ENCODE measurements at regions not wholly inside any gene's neighbourhood (a gene's known extent, or its start where the extent isn't known, plus 50 kb on each side); places are given as distances from the start of the nearest gene placed in this dataset.
"Not testable (repeated sequence)": the region's sequence is repeated elsewhere in the genome, so short reads cannot be mapped to it uniquely, and the experiment has no call there.

GRCh38 chr7:17440025-17440784 is 141.8 kb downstream of the AHR start:
- not testable (repeated sequence) for H3K4me1 Mint-ChIP-seq; H3K4me1 ChIP-seq (ENCODE audit: control insufficient read depth, insufficient read depth, low read length, poor library complexity, severe bottlenecking); H3K27me3 Mint-ChIP-seq; H3K27ac ChIP-seq (ENCODE audit: insufficient read depth, low read length, poor library complexity, severe bottlenecking); H3K36me3 Mint-ChIP-seq; H3K36me3 ChIP-seq (ENCODE audit: control insufficient read depth, insufficient read depth, low read length); H3K9me3 ChIP-seq (ENCODE audit: control insufficient read depth in 2 of 2, low read length in 2 of 2); ATAC-seq (ENCODE audit: low read depth in 2 of 2); H3K4me3 Mint-ChIP-seq; H3K27me3 ChIP-seq (ENCODE audit: control insufficient read depth, insufficient read depth, low read length); H3K27ac Mint-ChIP-seq; DNase-seq; H3K4me3 ChIP-seq (ENCODE audit: low read depth, low read length)
- peaks cover 1 to 14% (median 6%) of the 10 kb centered on the region in 7 donors for H3K9me3 Mint-ChIP-seq

- ATAC-seq (ENCODE audit: low read depth in 2 of 2): no peak
- Mint-ChIP-seq H3K4me3 (no peak overlapping the region), H3K9me3 (peaks cover 1 to 17% (median 8%) of the 10 kb centered on the region in 7 donors), H3K27ac (no peak overlapping the region), H3K27me3 (no peaks in the 10 kb centered on the region), H3K36me3 (no peaks in the 10 kb centered on the region), H3K4me1 (peaks cover 0 to 4% (median 0%) of the 10 kb centered on the region in 4 donors)
- Histone ChIP-seq H3K36me3 (ENCODE audit: control insufficient read depth, insufficient read depth, low read length) (no peaks in the 10 kb centered on the region), H3K9me3 (ENCODE audit: control insufficient read depth in 2 of 2, low read length in 2 of 2) (no peaks in the 10 kb centered on the region), H3K4me1 (ENCODE audit: control insufficient read depth, insufficient read depth, low read length, poor library complexity, severe bottlenecking) (no peaks in the 10 kb centered on the region), H3K27ac (ENCODE audit: insufficient read depth, low read length, poor library complexity, severe bottlenecking) (no peak overlapping the region), H3K4me3 (ENCODE audit: low read depth, low read length) (no peak overlapping the region), H3K27me3 (ENCODE audit: control insufficient read depth, insufficient read depth, low read length) (peaks cover 3% of the 10 kb centered on the region)
- DNase-seq: peak in 1 of 3 donors; percentile 13
These were observed 142.4 kb downstream of the AHR start for GRCh38 chr7:17440831-17441230.

DNA sequence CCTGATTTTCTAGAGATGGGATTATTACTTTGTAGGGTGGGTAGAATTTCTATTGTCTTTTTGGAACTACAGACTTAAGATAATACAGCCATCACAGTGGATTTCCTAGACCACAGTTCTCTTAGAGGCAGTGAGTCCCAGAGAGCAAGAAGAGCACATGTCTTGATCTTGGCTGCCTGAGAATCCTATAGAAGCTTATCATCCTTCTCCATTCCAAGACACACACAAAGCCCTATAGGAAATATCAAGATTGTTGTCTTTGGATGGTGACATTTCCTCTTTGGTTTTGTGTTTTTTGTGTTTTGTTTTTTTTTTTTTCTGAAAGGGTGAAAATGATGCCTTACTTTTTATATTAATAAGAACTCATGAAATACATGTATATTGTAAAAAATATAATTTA is 143.1 kb downstream of the AHR start:
- Histone ChIP-seq H3K27ac (ENCODE audit: insufficient read depth, low read length, poor library complexity, severe bottlenecking) (no peak overlapping the region), H3K27me3 (ENCODE audit: control insufficient read depth, insufficient read depth, low read length) (peaks cover 3% of the 10 kb centered on the region), H3K4me3 (ENCODE audit: low read depth, low read length) (no peak overlapping the region), H3K36me3 (ENCODE audit: control insufficient read depth, insufficient read depth, low read length) (no peaks in the 10 kb centered on the region), H3K9me3 (ENCODE audit: control insufficient read depth in 2 of 2, low read length in 2 of 2) (no peaks in the 10 kb centered on the region), H3K4me1 (ENCODE audit: control insufficient read depth, insufficient read depth, low read length, poor library complexity, severe bottlenecking) (no peaks in the 10 kb centered on the region)
- no peak overlapping the region for H3K4me3 Mint-ChIP-seq
- no peaks in the 10 kb centered on the region for H3K27me3 Mint-ChIP-seq
- ATAC-seq (ENCODE audit: low read depth in 2 of 2) (no peak), DNase-seq (no peak)
- no peak overlapping the region for H3K27ac Mint-ChIP-seq
- H3K36me3 Mint-ChIP-seq: no peaks in the 10 kb centered on the region
- peaks cover 1 to 17% (median 6%) of the 10 kb centered on the region in 7 donors for H3K9me3 Mint-ChIP-seq
- peaks cover 0 to 4% (median 0%) of the 10 kb centered on the region in 4 donors for H3K4me1 Mint-ChIP-seq

DNA sequence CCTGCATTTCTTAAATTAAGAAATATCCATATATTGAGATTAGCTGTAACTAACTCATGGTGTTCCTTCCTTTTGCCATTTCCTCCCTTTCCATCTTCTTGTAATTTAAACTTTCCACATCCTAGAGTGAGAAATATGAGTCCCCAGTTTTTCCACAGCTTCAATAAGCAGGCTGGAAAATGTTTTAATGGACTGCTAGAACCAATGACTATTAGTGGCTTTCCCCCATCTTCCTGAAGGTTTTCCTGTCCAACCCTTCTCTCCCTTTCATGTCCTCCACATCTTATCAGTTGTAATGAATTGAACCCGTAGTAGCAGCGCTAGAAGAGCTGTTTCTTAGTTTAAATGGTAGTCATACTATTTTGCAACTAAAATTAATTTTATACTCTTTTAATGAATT is 145.7 kb downstream of the AHR start:
- ATAC-seq (ENCODE audit: low read depth in 2 of 2): no peak
- no peak overlapping the region for H3K27ac Mint-ChIP-seq
- Histone ChIP-seq H3K27ac (ENCODE audit: insufficient read depth, low read length, poor library complexity, severe bottlenecking) (no peak overlapping the region), H3K4me1 (ENCODE audit: control insufficient read depth, insufficient read depth, low read length, poor library complexity, severe bottlenecking) (no peaks in the 10 kb centered on the region), H3K36me3 (ENCODE audit: control insufficient read depth, insufficient read depth, low read length) (no peaks in the 10 kb centered on the region), H3K27me3 (ENCODE audit: control insufficient read depth, insufficient read depth, low read length) (peaks cover 3% of the 10 kb centered on the region), H3K9me3 (ENCODE audit: control insufficient read depth in 2 of 2, low read length in 2 of 2) (peaks cover 11 to 14% of the 10 kb centered on the region in 2 experiments), H3K4me3 (ENCODE audit: low read depth, low read length) (no peak overlapping the region)
- H3K9me3 Mint-ChIP-seq: peaks cover 6 to 24% (median 13%) of the 10 kb centered on the region in 7 donors
- DNase-seq: no peak
- no peaks in the 10 kb centered on the region for H3K36me3 Mint-ChIP-seq
- H3K27me3 Mint-ChIP-seq: peaks cover 5% of the 10 kb centered on the region
- peaks cover 0 to 4% (median 0%) of the 10 kb centered on the region in 4 donors for H3K4me1 Mint-ChIP-seq
- H3K4me3 Mint-ChIP-seq: no peak overlapping the region

GRCh38 chr7:17444673-17445072 is 146.2 kb downstream of the AHR start:
- Histone ChIP-seq H3K4me3 (ENCODE audit: low read depth, low read length) (no peak overlapping the region), H3K4me1 (ENCODE audit: control insufficient read depth, insufficient read depth, low read length, poor library complexity, severe bottlenecking) (no peaks in the 10 kb centered on the region), H3K27me3 (ENCODE audit: control insufficient read depth, insufficient read depth, low read length) (peaks cover 4% of the 10 kb centered on the region), H3K27ac (ENCODE audit: insufficient read depth, low read length, poor library complexity, severe bottlenecking) (no peak overlapping the region), H3K36me3 (ENCODE audit: control insufficient read depth, insufficient read depth, low read length) (no peaks in the 10 kb centered on the region), H3K9me3 (ENCODE audit: control insufficient read depth in 2 of 2, low read length in 2 of 2) (peaks cover 11 to 14% of the 10 kb centered on the region in 2 experiments)
- Mint-ChIP-seq H3K9me3 (peaks cover 6 to 24% (median 13%) of the 10 kb centered on the region in 7 donors), H3K4me3 (no peak overlapping the region), H3K27ac (no peak overlapping the region), H3K4me1 (peaks cover 0 to 4% (median 0%) of the 10 kb centered on the region in 4 donors), H3K27me3 (peaks cover 5% of the 10 kb centered on the region), H3K36me3 (no peaks in the 10 kb centered on the region)
- ATAC-seq (ENCODE audit: low read depth in 2 of 2) (no peak), DNase-seq (no peak)

DNA sequence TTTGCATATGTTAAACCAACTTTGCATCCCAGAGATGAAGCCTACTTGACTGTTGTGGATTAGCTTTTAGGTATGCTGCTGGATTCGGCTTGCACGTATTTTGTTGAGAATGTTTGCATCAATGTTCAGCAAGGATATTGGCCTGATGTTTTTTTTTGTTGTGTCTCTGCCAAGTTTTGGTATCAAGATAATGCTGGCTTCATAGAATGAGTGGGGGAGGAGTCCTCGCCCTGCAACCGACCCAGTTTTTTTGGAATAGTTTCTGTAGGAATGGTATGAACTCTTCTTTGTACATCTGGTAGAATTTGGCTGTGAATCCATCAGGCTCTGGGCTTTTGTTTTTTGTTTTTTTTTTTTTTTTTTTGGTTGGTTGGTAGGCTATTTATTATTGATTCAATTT is 147.9 kb downstream of the AHR start:
- Mint-ChIP-seq H3K27ac (no peak overlapping the region), H3K4me3 (no peak overlapping the region), H3K4me1 (peaks cover 0 to 1% (median 0%) of the 10 kb centered on the region in 4 donors), H3K36me3 (no peaks in the 10 kb centered on the region), H3K27me3 (peaks cover 5% of the 10 kb centered on the region), H3K9me3 (peaks cover 7 to 17% (median 12%) of the 10 kb centered on the region in 7 donors)
- peaks cover 11 to 17% of the 10 kb centered on the region in 2 experiments for H3K9me3 ChIP-seq (ENCODE audit: control insufficient read depth in 2 of 2, low read length in 2 of 2)
- no peak overlapping the region for H3K4me3 ChIP-seq (ENCODE audit: low read depth, low read length)
- H3K27me3 ChIP-seq (ENCODE audit: control insufficient read depth, insufficient read depth, low read length): peaks cover 10% of the 10 kb centered on the region
- H3K27ac ChIP-seq (ENCODE audit: insufficient read depth, low read length, poor library complexity, severe bottlenecking): no peak overlapping the region
- no peak for ATAC-seq (ENCODE audit: low read depth in 2 of 2)
- no peak for DNase-seq
- H3K36me3 ChIP-seq (ENCODE audit: control insufficient read depth, insufficient read depth, low read length): no peaks in the 10 kb centered on the region
- no peaks in the 10 kb centered on the region for H3K4me1 ChIP-seq (ENCODE audit: control insufficient read depth, insufficient read depth, low read length, poor library complexity, severe bottlenecking)

GRCh38 chr7:17447728-17448478 is 149.5 kb downstream of the AHR start:
- DNase-seq: no peak
- Histone ChIP-seq H3K36me3 (ENCODE audit: control insufficient read depth, insufficient read depth, low read length) (no peaks in the 10 kb centered on the region), H3K4me1 (ENCODE audit: control insufficient read depth, insufficient read depth, low read length, poor library complexity, severe bottlenecking) (no peaks in the 10 kb centered on the region), H3K9me3 (ENCODE audit: control insufficient read depth in 2 of 2, low read length in 2 of 2) (peaks cover 11 to 17% of the 10 kb centered on the region in 2 experiments), H3K27ac (ENCODE audit: insufficient read depth, low read length, poor library complexity, severe bottlenecking) (no peak overlapping the region), H3K4me3 (ENCODE audit: low read depth, low read length) (no peak overlapping the region), H3K27me3 (ENCODE audit: control insufficient read depth, insufficient read depth, low read length) (peaks cover 10% of the 10 kb centered on the region)
- H3K36me3 Mint-ChIP-seq: no peaks in the 10 kb centered on the region
- peaks cover 9 to 17% (median 12%) of the 10 kb centered on the region in 7 donors for H3K9me3 Mint-ChIP-seq
- no peak for ATAC-seq (ENCODE audit: low read depth in 2 of 2)
- peaks cover 5% of the 10 kb centered on the region for H3K27me3 Mint-ChIP-seq
- H3K4me1 Mint-ChIP-seq: no peaks in the 10 kb centered on the region
- no peak overlapping the region for H3K4me3 Mint-ChIP-seq
- H3K27ac Mint-ChIP-seq: no peak overlapping the region
